Stimulated activated naive CD8-positive, alpha-beta T cell treated with anti-CD3 and anti-CD28 coated beads, Interleukin-15, amount 100 ng/mL, for 72 hours (primary cell): ENCODE measurements at regions not wholly inside any gene's neighbourhood (a gene's known extent, or its start where the extent isn't known, plus 50 kb on each side); places are given as distances from the start of the nearest gene placed in this dataset.
"Not testable (repeated sequence)": the region's sequence is repeated elsewhere in the genome, so short reads cannot be mapped to it uniquely, and the experiment has no call there.

Source experiments
- ATAC-seq: fragments of 150-1000 bp; cut with Tn5 transposase; 2 replicates; pipeline ENCODE4 v1.10.0; 2021; ENCODE audit warnings: mild to moderate bottlenecking, moderate library complexity
- DNase-seq, 2 donors: peaks; one replicate each; pipeline ENCODE4 v3.0.0; 2021 to 2022
- H3K27ac Mint-ChIP-seq, 2 donors: one replicate each; pipeline ENCODE4 v1.8.0; 2022; ENCODE audit warnings: mild to moderate bottlenecking in 2 of 2, mixed read lengths in 2 of 2, moderate library complexity in 2 of 2
- H3K27me3 Mint-ChIP-seq: one replicate; pipeline ENCODE4 v1.8.0; 2022; ENCODE audit warnings: mixed read lengths
- H3K4me1 Mint-ChIP-seq: one replicate; pipeline ENCODE4 v1.8.0; 2022; ENCODE audit warnings: mild to moderate bottlenecking, mixed read lengths
- H3K4me3 Mint-ChIP-seq, 2 donors: one replicate each; pipeline ENCODE4 v1.8.0; 2022; ENCODE audit warnings: mild to moderate bottlenecking in 2 of 2, mixed read lengths in 2 of 2, moderate library complexity in 1 of 2
- H3K9me3 Mint-ChIP-seq, 2 donors: one replicate each; pipeline ENCODE4 v1.8.0; 2022; ENCODE audit warnings: mixed read lengths in 2 of 2

DNA sequence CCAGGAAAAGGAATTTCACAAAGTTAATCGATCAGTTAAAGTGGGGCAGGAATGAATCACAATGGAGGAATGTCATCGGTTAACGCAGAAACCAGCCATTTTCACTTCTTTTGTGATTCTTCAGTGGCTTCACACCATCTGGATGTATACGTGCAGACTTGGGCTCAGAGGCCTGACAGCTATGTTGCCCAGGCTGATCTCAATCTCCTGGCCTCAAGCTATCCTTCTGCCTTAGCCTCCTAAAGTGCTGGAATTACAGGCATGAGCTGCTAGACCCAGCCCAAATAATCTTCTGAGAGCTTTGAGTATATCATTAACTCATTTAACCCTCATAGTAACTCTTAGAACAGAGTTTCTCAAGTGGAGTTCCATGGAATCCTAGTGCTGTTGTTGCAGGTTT is 126.5 kb upstream of the VANGL1 start:
- Mint-ChIP-seq H3K27me3 (peaks cover 14% of the 10 kb centered on the region), H3K4me1 (no peaks in the 10 kb centered on the region), H3K4me3 (no peak overlapping the region), H3K9me3 (peaks cover 0 to 5% of the 10 kb centered on the region in 2 donors), H3K27ac (no peak overlapping the region)
- no peak for DNase-seq
- no peak for ATAC-seq

DNA sequence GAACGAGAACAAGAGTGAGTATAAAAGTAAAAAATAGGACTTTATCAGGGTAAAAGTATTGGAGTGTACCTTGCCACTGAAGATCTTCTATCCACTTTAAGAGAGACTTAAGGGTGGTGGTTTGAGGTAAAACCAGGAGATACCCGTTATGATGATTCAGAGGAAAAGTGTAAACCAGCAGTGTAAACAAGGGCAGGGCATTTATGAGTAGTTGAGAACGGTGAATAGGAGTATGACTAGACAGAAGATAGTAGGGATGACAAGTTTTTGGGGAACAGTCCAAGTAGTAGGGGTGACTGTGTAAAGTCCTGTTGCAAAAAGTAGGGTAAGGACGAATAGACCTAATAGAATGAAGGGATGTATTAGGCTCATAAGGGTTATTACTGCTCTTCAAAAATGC is 131.5 kb upstream of the VANGL1 start:
- not testable (repeated sequence) for DNase-seq, ATAC-seq, H3K27ac Mint-ChIP-seq, H3K9me3 Mint-ChIP-seq, H3K4me3 Mint-ChIP-seq, H3K4me1 Mint-ChIP-seq
- peaks cover 16% of the 10 kb centered on the region for H3K27me3 Mint-ChIP-seq

DNA sequence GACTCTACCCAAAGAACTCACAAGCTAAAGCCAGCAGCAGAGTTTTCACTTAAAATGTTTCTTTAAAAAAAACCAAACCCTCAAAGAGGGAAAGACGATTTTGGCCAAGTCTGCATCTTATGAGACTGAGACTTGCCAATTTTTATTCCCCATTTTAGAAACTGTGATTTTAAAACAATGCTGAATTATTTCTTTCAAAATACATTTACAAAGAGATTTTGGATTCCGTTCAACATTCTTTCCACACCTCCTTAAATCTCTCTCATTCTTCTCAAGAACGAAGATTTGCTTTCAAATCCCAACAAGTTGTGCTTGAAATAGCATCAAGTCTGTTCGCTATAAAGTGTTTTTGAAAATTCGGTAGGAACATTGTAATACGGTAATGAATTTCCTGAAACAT is 133.9 kb upstream of the VANGL1 start:
- Mint-ChIP-seq H3K9me3 (no peaks in the 10 kb centered on the region), H3K27me3 (peaks cover 16% of the 10 kb centered on the region), H3K4me1 (no peaks in the 10 kb centered on the region), H3K4me3 (no peak overlapping the region), H3K27ac (no peak overlapping the region)
- DNase-seq (no peak), ATAC-seq (no peak)

DNA sequence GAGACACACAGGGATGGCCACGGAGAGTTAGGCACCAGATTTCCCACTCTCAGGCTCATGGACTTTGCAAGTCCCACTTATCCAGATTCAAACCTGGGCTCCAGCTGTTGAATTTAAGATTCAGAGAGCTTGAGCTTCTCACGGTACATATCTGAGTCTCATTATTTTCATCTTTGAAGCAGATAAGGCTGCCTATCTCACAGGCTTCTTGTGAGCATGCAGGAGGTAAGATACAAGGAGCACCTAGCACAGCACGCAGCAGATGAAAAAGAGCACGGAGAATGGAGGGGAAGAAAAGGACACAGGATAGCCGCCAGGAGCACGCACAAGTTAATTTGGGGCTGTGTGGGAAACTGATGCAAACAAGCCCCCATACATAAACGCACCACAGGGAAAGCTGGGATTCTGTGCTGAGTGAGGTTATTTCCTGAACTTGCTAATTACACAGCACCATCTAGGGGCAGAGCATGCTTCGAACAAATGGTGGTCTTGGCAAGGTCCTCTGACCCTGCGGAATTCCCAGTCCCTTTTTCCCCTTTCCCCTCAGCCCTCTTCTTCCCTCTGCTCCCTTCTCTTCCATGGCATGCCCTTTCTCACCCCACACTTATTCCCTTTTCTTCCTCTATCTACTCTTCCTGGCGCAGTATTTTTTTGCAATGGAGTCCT is 134.7 kb upstream of the VANGL1 start:
- ATAC-seq = no peak
- H3K9me3 Mint-ChIP-seq = no peaks in the 10 kb centered on the region
- H3K4me1 Mint-ChIP-seq = no peaks in the 10 kb centered on the region
- no peak overlapping the region for H3K27ac Mint-ChIP-seq
- DNase-seq = no peak
- H3K27me3 Mint-ChIP-seq = peaks cover 16% of the 10 kb centered on the region
- H3K4me3 Mint-ChIP-seq = no peak overlapping the region

DNA sequence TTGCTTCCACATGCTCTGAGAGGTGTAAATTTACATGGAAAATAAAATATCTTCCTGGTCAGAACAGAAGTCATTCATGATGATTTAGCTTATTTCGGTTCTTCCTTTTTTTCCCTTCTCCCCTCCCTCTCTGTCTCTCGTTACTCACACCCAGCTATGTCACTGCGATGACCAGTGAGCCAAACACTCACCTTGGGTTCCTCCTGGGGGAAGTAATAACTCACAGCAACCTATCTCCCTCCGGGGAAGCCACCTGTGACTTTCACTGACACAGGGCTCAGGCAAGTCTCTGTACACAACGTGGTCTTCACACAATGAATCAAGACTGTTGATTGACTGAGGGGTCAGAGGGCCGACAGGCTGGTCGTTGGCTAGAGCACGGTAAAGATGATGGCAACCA is 135.3 kb upstream of the VANGL1 start:
- DNase-seq = no peak
- H3K4me3 Mint-ChIP-seq = no peak overlapping the region
- no peaks in the 10 kb centered on the region for H3K4me1 Mint-ChIP-seq
- H3K27me3 Mint-ChIP-seq = peaks cover 16% of the 10 kb centered on the region
- H3K9me3 Mint-ChIP-seq = no peaks in the 10 kb centered on the region
- no peak for ATAC-seq
- no peak overlapping the region for H3K27ac Mint-ChIP-seq

DNA sequence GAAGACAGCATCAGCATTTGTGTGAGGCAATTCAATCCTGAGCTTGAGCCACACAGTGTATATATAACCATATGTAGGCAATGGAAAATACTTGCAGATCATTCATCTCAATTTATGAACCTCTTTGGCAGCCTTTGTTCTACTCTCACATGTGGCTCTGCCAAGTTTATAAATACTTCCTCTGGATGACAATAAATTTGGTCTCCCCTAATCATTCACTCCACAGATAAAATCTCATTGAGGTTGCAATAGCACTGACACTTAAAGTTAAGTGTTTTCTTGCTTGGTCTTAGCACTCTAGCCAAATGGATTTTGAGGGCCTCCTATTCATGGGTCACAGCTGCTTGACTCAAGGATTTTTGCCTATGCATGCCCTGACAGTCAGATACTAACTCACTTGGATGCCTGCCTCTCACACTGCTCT is 136.6 kb upstream of the VANGL1 start:
- H3K9me3 Mint-ChIP-seq = no peaks in the 10 kb centered on the region
- no peak overlapping the region for H3K27ac Mint-ChIP-seq
- H3K4me3 Mint-ChIP-seq = no peak overlapping the region
- ATAC-seq = no peak
- H3K27me3 Mint-ChIP-seq = peaks cover 16% of the 10 kb centered on the region
- DNase-seq = no peak
- no peaks in the 10 kb centered on the region for H3K4me1 Mint-ChIP-seq

DNA sequence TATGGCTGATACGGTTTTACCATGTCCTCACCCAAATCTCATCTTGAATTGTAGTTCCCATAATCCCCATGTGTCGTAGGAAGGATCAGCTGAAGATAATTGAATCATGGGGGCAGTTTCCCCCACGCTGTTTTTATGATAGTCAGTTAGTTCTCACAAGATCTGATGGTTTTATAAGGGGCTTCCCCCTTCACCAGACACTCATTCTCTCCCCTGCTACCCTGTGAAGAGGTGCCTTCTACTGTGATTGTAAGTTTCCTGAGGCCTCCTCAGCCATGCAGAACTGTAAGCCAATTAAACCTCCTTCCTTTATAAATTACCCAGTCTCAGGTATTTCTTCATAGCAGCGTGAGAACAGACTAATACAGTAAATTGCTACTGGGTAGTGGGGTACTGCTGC is 139.6 kb upstream of the VANGL1 start:
- H3K27ac Mint-ChIP-seq, H3K9me3 Mint-ChIP-seq, H3K4me3 Mint-ChIP-seq, H3K4me1 Mint-ChIP-seq, DNase-seq, ATAC-seq: not testable (repeated sequence)
- H3K27me3 Mint-ChIP-seq = peaks cover 10% of the 10 kb centered on the region

DNA sequence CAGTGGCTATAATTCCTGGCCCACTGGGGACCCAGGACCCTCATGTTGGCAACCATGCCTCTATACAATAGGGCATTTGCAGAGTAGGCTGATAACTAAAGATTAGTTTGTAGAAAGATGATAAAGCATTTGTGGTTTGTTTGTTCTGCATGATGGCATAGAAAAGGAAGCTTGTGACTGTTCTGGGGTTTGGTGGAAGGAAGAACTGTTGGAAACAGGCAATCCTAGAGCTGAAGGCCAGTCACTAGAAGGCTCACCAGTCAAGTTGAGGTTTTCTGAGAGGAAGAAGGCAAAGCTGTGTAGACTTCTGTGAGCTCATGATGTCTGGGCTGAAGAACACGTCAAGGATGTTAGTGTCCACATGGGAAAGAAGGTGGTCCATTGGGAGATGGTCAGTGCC is 140.3 kb upstream of the VANGL1 start:
- H3K27ac Mint-ChIP-seq = no peak overlapping the region
- DNase-seq (no peak), ATAC-seq (no peak)
- peaks cover 3% of the 10 kb centered on the region for H3K27me3 Mint-ChIP-seq
- no peaks in the 10 kb centered on the region for H3K4me1 Mint-ChIP-seq
- no peak overlapping the region for H3K4me3 Mint-ChIP-seq
- no peaks in the 10 kb centered on the region for H3K9me3 Mint-ChIP-seq

DNA sequence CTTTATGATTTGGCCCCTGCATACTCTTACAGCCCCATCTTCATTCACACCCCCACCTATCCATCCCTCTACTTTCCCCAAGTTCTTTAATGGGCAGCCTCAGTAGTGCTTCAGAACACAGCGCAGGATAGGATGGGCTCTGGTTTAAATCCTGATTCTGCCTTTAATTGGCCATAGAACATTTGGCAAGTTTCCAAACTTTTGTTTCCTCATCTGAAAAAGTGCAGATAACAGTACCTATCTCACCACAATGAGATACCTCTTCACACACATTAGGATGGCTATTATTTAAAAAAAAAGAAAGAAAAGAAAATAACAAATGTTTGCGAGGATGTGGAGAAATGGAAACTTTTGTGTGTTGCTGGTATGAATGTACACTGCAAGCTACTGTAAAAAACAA is 142.5 kb upstream of the VANGL1 start:
- H3K4me3 Mint-ChIP-seq = no peak overlapping the region
- no peaks in the 10 kb centered on the region for H3K27me3 Mint-ChIP-seq
- H3K27ac Mint-ChIP-seq = no peak overlapping the region
- H3K9me3 Mint-ChIP-seq = no peaks in the 10 kb centered on the region
- ATAC-seq = no peak
- no peak for DNase-seq
- no peaks in the 10 kb centered on the region for H3K4me1 Mint-ChIP-seq

DNA sequence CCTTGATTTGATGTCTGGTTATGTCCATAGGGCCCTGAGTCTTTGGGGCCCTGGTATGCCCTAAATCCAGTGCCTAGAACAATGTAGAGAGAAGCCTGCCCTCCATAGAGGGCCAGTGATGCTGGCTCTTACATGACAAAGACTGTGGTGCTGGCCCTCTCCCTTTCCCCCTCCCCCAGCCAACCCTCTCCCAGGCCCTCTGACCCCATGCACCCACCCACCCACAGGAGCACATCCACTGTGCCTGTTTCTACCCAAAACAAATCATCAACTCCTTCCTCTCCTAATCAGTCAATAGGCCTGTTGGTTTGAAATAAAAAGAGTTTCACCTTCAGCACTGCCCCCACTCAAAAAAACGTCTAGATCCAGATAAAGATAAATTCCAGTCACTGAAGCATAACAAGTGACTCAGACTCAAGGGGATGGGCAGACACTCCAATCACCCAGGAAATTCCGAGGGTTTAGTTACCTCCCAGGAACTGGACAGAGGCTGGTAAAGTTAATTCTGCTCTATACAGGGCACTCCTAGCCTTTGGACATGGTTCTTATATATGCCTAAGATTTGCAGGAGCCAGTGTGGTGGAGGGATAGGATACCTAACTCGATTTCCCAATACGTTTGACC is 144.8 kb upstream of the VANGL1 start:
- DNase-seq = no peak
- Mint-ChIP-seq H3K4me3 (no peak overlapping the region), H3K4me1 (no peaks in the 10 kb centered on the region), H3K27me3 (no peaks in the 10 kb centered on the region), H3K9me3 (no peaks in the 10 kb centered on the region), H3K27ac (peak overlapping the region in 1 of 2 donors; percentile 57)
- ATAC-seq = no peak

DNA sequence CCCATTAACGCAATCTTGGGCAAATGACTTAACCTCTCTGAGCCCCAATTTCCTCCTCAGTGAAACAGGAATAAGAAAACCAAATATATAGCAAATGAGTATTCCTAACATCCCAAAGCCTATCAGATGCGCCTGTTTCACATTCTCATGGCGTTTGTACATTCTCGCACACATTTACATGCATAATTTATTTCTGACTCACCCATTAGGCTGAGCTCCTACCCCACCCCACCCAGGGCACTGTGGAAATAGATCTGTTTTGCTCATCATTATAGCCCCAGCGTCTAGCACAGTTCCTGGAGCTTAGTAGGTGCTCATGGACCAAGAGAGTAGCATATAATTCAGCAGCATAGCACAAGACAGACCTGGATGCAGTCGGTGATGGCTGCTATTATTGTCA is 146.1 kb upstream of the VANGL1 start:
- no peaks in the 10 kb centered on the region for H3K4me1 Mint-ChIP-seq
- H3K27ac Mint-ChIP-seq = no peak overlapping the region
- no peaks in the 10 kb centered on the region for H3K9me3 Mint-ChIP-seq
- H3K27me3 Mint-ChIP-seq = no peaks in the 10 kb centered on the region
- no peak for ATAC-seq
- H3K4me3 Mint-ChIP-seq = no peak overlapping the region
- no peak for DNase-seq

DNA sequence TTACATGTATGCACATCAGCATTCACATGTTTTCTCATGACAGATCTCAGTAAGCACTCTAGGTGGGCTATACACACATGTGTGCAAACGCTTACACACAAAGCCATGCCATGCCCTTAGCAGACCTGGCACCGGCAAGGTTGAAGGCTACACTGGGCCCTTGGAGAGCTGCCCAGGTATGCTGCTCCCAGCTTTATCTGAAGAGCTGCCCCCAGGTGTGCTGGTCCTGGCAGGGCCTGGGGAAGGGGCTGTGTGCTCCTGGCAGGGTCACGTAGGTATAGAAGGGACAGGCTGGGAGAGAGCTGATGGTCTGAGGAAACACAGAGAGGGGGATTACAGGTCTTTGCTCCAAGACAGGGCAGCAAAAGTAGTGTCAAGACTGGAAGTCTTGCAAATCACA is 146.7 kb upstream of the VANGL1 start:
- no peaks in the 10 kb centered on the region for H3K9me3 Mint-ChIP-seq
- no peak overlapping the region for H3K4me3 Mint-ChIP-seq
- ATAC-seq = no peak

DNA sequence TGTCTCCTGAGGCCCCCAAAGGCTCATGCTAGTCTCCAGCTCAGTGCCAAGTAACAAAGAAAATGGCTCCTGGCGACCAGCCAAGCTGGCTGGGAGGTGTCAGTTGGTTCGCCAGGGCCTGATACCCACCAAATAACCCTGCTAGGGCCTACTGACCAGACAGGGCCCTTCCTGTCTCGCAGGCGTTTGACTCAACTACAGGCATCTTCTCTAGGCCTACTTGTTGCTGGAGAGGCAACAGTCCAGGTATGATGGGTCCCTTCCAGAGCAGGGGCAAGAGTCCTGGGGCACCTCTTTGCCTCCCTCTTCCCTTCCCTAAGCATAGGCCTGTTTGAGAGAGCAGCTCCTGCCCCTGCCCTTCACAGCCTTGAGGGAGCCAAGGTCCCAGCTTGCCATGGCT is 147.9 kb upstream of the VANGL1 start:
- Mint-ChIP-seq H3K27me3 (no peaks in the 10 kb centered on the region), H3K4me1 (no peaks in the 10 kb centered on the region), H3K27ac (no peak overlapping the region), H3K4me3 (no peak overlapping the region), H3K9me3 (no peaks in the 10 kb centered on the region)
- no peak for ATAC-seq
- DNase-seq = no peak

More for the DNA sequence above, 146.7 kb upstream of the VANGL1 start:
- no peaks in the 10 kb centered on the region for H3K27me3 Mint-ChIP-seq
- no peaks in the 10 kb centered on the region for H3K4me1 Mint-ChIP-seq
- DNase-seq = no peak
- no peak overlapping the region for H3K27ac Mint-ChIP-seq

DNA sequence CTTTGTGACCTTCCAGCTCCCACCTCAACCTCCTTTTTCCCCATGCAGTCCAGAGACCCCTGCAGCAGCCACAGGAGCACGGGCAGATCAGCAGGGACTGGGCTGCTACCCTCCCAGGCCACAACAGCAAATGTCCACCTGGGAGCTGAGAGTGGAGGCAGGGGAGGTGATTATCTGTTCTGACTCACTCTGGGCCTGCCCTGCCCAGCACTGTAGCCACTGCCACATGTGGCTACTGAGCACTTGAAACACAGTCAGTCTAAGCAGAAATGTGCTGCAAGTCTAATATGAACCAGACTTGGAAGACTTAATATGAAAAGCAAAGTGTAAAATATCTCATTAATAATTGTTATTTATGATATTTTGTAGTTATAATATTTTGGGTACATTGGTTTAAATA is 148.9 kb upstream of the VANGL1 start:
- Mint-ChIP-seq H3K4me3 (no peak overlapping the region), H3K27me3 (no peaks in the 10 kb centered on the region), H3K9me3 (no peaks in the 10 kb centered on the region), H3K27ac (no peak overlapping the region), H3K4me1 (no peaks in the 10 kb centered on the region)
- ATAC-seq (no peak), DNase-seq (no peak)

DNA sequence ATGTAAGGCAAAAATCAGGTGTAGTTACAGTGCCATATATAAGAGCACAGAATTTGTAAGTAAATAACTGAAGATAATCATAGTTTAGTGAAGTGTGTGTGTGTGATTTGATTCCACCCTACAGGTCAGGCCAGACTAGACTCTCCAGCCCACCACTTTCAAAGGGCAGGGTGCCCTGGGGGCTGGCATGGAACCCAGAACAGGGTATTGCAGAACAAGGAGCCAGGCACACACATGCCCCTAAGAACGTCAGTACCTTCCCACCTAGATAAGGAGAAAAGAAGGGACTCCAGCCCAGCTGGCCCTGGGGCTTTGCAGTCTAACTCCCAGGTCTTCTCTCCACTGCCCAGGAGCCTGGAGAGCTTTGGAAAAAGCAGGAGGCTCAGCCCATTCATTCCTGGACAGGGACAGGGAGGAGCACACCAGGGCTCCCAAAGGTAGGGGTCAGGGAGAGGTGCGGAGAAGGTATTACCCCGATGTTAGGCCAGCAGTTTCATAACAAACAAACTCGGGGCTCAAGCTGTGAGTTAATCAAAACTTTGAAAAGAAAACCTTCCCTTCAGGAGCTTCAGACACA is 149.7 kb upstream of the VANGL1 start:
- Mint-ChIP-seq H3K4me1 (no peaks in the 10 kb centered on the region), H3K27ac (no peak overlapping the region), H3K4me3 (no peak overlapping the region), H3K9me3 (no peaks in the 10 kb centered on the region), H3K27me3 (peaks cover 1% of the 10 kb centered on the region)
- DNase-seq = no peak
- no peak for ATAC-seq

DNA sequence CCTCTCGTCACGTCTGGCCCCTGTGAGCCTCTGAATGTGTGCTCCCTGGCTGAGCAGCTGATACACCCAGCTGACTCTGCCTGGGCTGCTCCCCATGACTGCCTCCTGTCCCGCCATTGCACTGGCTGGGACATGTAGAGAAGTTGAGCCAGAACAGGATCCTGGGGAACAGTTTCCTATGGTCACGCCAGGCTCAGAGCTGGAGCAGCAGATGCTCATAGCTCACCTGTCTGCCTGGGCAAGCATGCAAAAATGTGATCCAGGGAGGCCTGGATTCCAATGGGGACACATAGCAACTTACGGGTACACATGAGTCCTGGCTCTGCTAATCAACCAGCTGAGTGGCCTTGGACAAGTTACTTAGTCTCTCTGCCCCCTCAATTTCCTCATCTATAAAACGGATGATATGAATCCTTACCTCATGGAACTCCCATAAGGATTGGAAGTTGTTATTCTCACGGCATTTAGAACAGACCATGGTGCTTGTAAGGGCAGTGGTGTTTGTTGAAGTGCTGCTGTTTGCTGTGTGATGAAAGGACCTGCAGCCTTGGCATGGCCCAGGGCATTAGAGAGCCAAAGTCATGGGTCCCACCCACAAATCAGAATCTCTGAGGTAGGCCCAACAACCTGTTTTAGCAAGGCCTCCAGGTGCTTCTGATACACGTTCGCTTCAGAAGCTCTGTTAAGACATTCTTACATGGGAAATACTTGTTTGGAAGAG is 150.3 kb upstream of the VANGL1 start:
- Mint-ChIP-seq H3K4me1 (no peaks in the 10 kb centered on the region), H3K9me3 (no peaks in the 10 kb centered on the region), H3K4me3 (no peak overlapping the region), H3K27ac (peak overlapping the region in 1 of 2 donors; percentile 12), H3K27me3 (peaks cover 8% of the 10 kb centered on the region)
- DNase-seq (no peak), ATAC-seq (no peak)
